GM13977 (cell line): ENCODE measurements at regions not wholly inside any gene's neighbourhood (a gene's known extent, or its start where the extent isn't known, plus 50 kb on each side); places are given as distances from the start of the nearest gene placed in this dataset.
"Not testable (repeated sequence)": the region's sequence is repeated elsewhere in the genome, so short reads cannot be mapped to it uniquely, and the experiment has no call there.

Experiments used
- DNase-seq: peaks from one replicate; pipeline ENCODE4 v3.0.0; 2012; ENCODE audit warnings: low spot score
- CTCF ChIP-seq: IDR thresholded peaks from 2 replicates; pipeline ENCODE4 v1.5.1; 2012; ENCODE audit warnings: mild to moderate bottlenecking, control low read depth; ENCODE audit not compliant: insufficient read depth; ENCODE audit errors: extremely low read depth, missing control alignments
- in situ Hi-C: fragments of 300-500 bp; cut with MboI; formaldehyde crosslinking; loops from one replicate; pipeline ENCODE4 v1.12.0; 2022; ENCODE audit warnings: low sequenced_read_pairs, low pct_unique_long_range_greater_than_20kb, mixed read lengths, inconsistent platforms; ENCODE audit not compliant: unreplicated experiment

- no peak for DNase-seq
- in situ Hi-C loops, result no loop called here
- no peak for TF ChIP-seq CTCF
Observed at GRCh38 chr3:127419182-127419581, 131.3 kb upstream of the PRR20G start.

GRCh38 chr3:127418560-127419147 lies 130.8 kb upstream of the PRR20G start:
- in situ Hi-C loops, result no loop called here

GRCh38 chr3:127417709-127418559 lies 130.1 kb upstream of the PRR20G start:
- in situ Hi-C loops, result no loop called here
- DNase-seq, result no peak
- no peak for TF ChIP-seq CTCF

More at GRCh38 chr3:127418560-127419147, 130.8 kb upstream of the PRR20G start:
- TF ChIP-seq CTCF, result no peak
- no peak for DNase-seq

- no peak for DNase-seq
- TF ChIP-seq CTCF, result no peak
- in situ Hi-C loops, result no loop called here
Observed at GRCh38 chr3:127413871-127414270, 126.0 kb upstream of the PRR20G start.

- no peak for DNase-seq
- TF ChIP-seq CTCF, result no peak
- in situ Hi-C loops, result no loop called here
Observed at GRCh38 chr3:127413318-127413673, 125.5 kb upstream of the PRR20G start.

GRCh38 chr3:127412578-127413317 lies 124.9 kb upstream of the PRR20G start:
- no peak for TF ChIP-seq CTCF
- DNase-seq, result no peak
- in situ Hi-C loops, result no loop called here

GRCh38 chr3:127411875-127412274 lies 124.0 kb upstream of the PRR20G start:
- in situ Hi-C loops, DNase-seq: not testable (repeated sequence)
